Tibial nerve (tissue), 4 donors: ENCODE measurements at regions not wholly inside any gene's neighbourhood (a gene's known extent, or its start where the extent isn't known, plus 50 kb on each side); places are given as distances from the start of the nearest gene placed in this dataset.

Experiments used
- DNase-seq, 2 donors: peaks; one replicate each; pipeline ENCODE4 v3.0.0-alpha.2; 2019; ENCODE audit warnings: low spot score in 2 of 2
- H3K27ac ChIP-seq, 4 donors: fragments of 200-600 bp; sonication (generic) in 3 of 4; one replicate each; pipeline ENCODE4 v1.5.1; 2017 to 2019; ENCODE audit warnings: mild to moderate bottlenecking in 1 of 4
- H3K27me3 ChIP-seq, 2 donors: fragments of 200-600 bp; sonication (generic) in 1 of 2; one replicate each; pipeline versions ENCODE4 v1.5.1 to v1.6.0; 2017 to 2019
- H3K36me3 ChIP-seq, 3 donors: fragments of 200-600 bp; sonication (generic); one replicate each; pipeline ENCODE4 v1.5.1; 2018 to 2019
- H3K4me1 ChIP-seq, 4 donors: fragments of 200-600 bp; sonication (generic) in 3 of 4; one replicate each; pipeline ENCODE4 v1.5.1; 2017 to 2019
- H3K4me3 ChIP-seq, 4 donors: fragments of 200-600 bp; sonication (generic) in 3 of 4; one replicate each; pipeline ENCODE4 v1.5.1; 2017 to 2019; ENCODE audit warnings: mild to moderate bottlenecking in 1 of 4, moderate library complexity in 1 of 4
- H3K9me3 ChIP-seq, 4 donors: fragments of 200-600 bp; sonication (generic) in 3 of 4; one replicate each; pipeline ENCODE4 v1.5.1; 2017 to 2019
- CTCF ChIP-seq, 5 experiments: fragments of 200-600 bp in 3 of 5; fragments of 450-650 bp in 2 of 5; sonication (generic) in 3 of 5; IDR thresholded peaks; one replicate each; pipeline ENCODE4 v1.5.1; 2016 to 2019; ENCODE audit warnings: antibody characterized with exemption in 5 of 5, mild to moderate bottlenecking in 3 of 5, moderate library complexity in 2 of 5
- EP300 ChIP-seq, 2 donors: sonication (generic); formaldehyde crosslinking; IDR thresholded peaks; one replicate each; pipeline ENCODE4 v1.6.1; 2017; ENCODE audit warnings: antibody characterized with exemption in 2 of 2, mild to moderate bottlenecking in 1 of 2
- POLR2A ChIP-seq, 2 donors: fragments of 450-650 bp; IDR thresholded peaks; one replicate each; pipeline ENCODE4 v1.6.1; 2017; ENCODE audit warnings: antibody characterized with exemption in 2 of 2, mild to moderate bottlenecking in 2 of 2, moderate library complexity in 2 of 2
- WGBS, 2 donors: methylation state at CpG; one replicate each; pipeline ENCODE4 v1.1.5; 2018; 5-methylcytosine and 5-hydroxymethylcytosine counted together

GRCh38 chr4:125016892-125017299 lies 297.9 kb upstream of the FAT4 start:
- TF ChIP-seq CTCF (IDR thresholded peaks at IDR 0.05) (no peak), EP300 (IDR thresholded peaks at IDR 0.05) (no peak), POLR2A (IDR thresholded peaks at IDR 0.05) (no peak)
- WGBS, 2 donors: 76 to 85% methylated on average over 5 of the region's 5 CpGs
- Histone ChIP-seq H3K4me3 (no peak overlapping the region), H3K27ac (no peak overlapping the region), H3K9me3 (peaks cover 0 to 4% (median 0%) of the 10 kb centered on the region in 4 donors), H3K4me1 (no peaks in the 10 kb centered on the region), H3K27me3 (no peaks in the 10 kb centered on the region), H3K36me3 (no peaks in the 10 kb centered on the region)
- DNase-seq: no peak

DNA sequence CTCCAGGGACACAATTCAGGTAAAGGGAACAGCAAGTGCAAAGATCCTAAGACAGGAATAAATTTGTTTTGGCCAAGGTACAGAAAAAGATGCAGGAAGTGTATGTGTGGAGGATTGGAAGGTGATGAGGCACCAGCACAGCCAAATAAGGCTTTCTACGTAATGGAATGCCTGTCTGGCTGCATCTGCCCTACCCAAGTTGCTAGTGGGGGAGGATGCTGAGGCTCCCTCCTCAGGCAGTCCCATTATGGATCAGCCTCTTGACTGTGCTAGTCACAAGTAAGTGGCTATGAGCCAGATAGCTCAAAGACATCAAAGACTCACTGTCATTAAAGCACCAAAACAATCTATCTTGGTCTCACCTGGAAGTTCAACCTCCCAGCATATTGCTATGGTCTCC lies 300.9 kb upstream of the FAT4 start:
- Histone ChIP-seq H3K9me3 (no peaks in the 10 kb centered on the region), H3K36me3 (no peaks in the 10 kb centered on the region)
- WGBS, 2 donors: 75 to 82% methylated on average over 1 of the region's 1 CpG

GRCh38 chr4:125011646-125012045 lies 299.1 kb upstream of the ANKRD50 start:
- H3K4me1 ChIP-seq: no peaks in the 10 kb centered on the region
- H3K36me3 ChIP-seq: no peaks in the 10 kb centered on the region
- no peaks in the 10 kb centered on the region for H3K27me3 ChIP-seq
- H3K27ac ChIP-seq: no peak overlapping the region
- TF ChIP-seq POLR2A (IDR thresholded peaks at IDR 0.05): no peak
- no peak for TF ChIP-seq EP300 (IDR thresholded peaks at IDR 0.05)
- no peak for TF ChIP-seq CTCF (IDR thresholded peaks at IDR 0.05)
- H3K4me3 ChIP-seq: no peak overlapping the region
- H3K9me3 ChIP-seq: no peaks in the 10 kb centered on the region
- no peak for DNase-seq
- WGBS, 2 donors: 71 to 75% methylated on average over 2 of the region's 2 CpGs

More for the DNA sequence above, 300.9 kb upstream of the FAT4 start:
- no peak for TF ChIP-seq POLR2A (IDR thresholded peaks at IDR 0.05)
- TF ChIP-seq EP300 (IDR thresholded peaks at IDR 0.05): no peak
- no peak for TF ChIP-seq CTCF (IDR thresholded peaks at IDR 0.05)
- Histone ChIP-seq H3K4me3 (no peak overlapping the region), H3K4me1 (no peaks in the 10 kb centered on the region), H3K27ac (no peak overlapping the region), H3K27me3 (no peaks in the 10 kb centered on the region)
- DNase-seq: no peak

DNA sequence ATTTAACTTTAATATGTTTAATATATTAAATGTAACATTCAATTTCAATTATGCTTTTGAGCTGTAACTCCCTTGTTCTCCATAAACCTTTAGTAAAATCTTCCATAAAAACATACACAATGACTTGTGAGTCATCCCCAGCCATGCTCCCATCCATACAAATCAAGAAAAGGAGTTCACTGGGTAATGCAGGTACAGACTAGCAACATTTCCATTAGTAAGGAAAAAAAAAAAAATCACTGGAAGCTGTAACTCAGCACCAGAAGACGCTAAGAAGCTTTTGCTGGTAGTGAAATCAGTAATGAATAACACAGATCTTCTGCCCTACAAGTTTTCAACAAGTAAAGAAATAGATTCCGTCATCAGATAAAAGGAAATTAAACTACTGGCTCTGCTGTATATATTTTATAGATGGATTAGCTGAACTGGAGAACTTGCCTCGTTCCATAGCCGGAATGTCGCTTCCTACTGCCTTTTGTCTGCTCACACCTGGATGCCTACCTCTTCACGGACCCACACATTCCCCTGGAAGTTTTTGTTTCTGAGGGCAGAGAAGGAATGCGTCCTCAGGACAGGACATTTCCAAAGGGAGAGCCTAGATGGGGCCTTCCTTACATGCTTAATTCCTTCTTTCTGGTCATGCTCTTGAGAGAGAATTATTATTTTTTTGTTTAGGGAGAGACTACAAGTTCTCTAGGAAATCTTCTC lies 298.4 kb upstream of the ANKRD50 start:
- no peaks in the 10 kb centered on the region for H3K27me3 ChIP-seq
- TF ChIP-seq CTCF (IDR thresholded peaks at IDR 0.05): no peak
- no peak for TF ChIP-seq EP300 (IDR thresholded peaks at IDR 0.05)
- no peak for TF ChIP-seq POLR2A (IDR thresholded peaks at IDR 0.05)
- H3K4me1 ChIP-seq: no peaks in the 10 kb centered on the region
- no peak overlapping the region for H3K4me3 ChIP-seq
- H3K36me3 ChIP-seq: no peaks in the 10 kb centered on the region
- DNase-seq: no peak
- 89 to 92% methylated on average over 7 of the region's 7 CpGs for WGBS, 2 donors
- no peaks in the 10 kb centered on the region for H3K9me3 ChIP-seq
- no peak overlapping the region for H3K27ac ChIP-seq

GRCh38 chr4:125008676-125009075 lies 296.1 kb upstream of the ANKRD50 start:
- WGBS, 2 donors: 68 to 73% methylated on average over 1 of the region's 1 CpG
- Histone ChIP-seq H3K27ac (no peak overlapping the region), H3K9me3 (no peaks in the 10 kb centered on the region), H3K4me1 (no peaks in the 10 kb centered on the region), H3K27me3 (no peaks in the 10 kb centered on the region), H3K36me3 (no peaks in the 10 kb centered on the region), H3K4me3 (no peak overlapping the region)
- TF ChIP-seq CTCF (IDR thresholded peaks at IDR 0.05): no peak
- TF ChIP-seq EP300 (IDR thresholded peaks at IDR 0.05): no peak
- TF ChIP-seq POLR2A (IDR thresholded peaks at IDR 0.05): no peak
- no peak for DNase-seq
